ENCODE measurements at regions not wholly inside any gene's neighbourhood (a gene's known extent, or its start where the extent isn't known, plus 50 kb on each side); places are given as distances from the start of the nearest gene placed in this dataset.

GRCh38 chr11:109073032-109073822 is 348.8 kb upstream of the C11orf87 start:
- TF ChIP-seq CTCF (conservative IDR thresholded peaks at IDR 0.05; ENCODE audit: low read length): no peak
- no peak for TF ChIP-seq EZH2phosphoT487 (IDR thresholded peaks at IDR 0.05; ENCODE audit: borderline replicate concordance)
